Common myeloid progenitor, CD34-positive (primary cell): ENCODE measurements at regions not wholly inside any gene's neighbourhood (a gene's known extent, or its start where the extent isn't known, plus 50 kb on each side); places are given as distances from the start of the nearest gene placed in this dataset.
A peak's percentile ranks its signal among the peaks of the same experiment; 100 is the strongest.

Experiments
- CTCF ChIA-PET: fragments of 350-600 bp; sonication (Branson Sonifier 250); formaldehyde crosslinking; loops from one replicate; lab custom pipeline; 2021; ENCODE audit warnings: antibody characterized with exemption; lab: Charles Lee
- POLR2A ChIA-PET: fragments of 350-600 bp; sonication (Branson Sonifier 250); formaldehyde crosslinking; loops from one replicate; lab custom pipeline; 2021; ENCODE audit warnings: antibody characterized with exemption; lab: Charles Lee
- DNase-seq, 3 donors: peaks; one replicate each; pipeline versions ENCODE4 v3.0.0 to v3.0.0-alpha.2; 2013
- H3K27ac ChIP-seq, 2 experiments: 1 replicate in 1 of 2; 2 replicates in 1 of 2; pipeline ENCODE4 v1.7.0; 2013; ENCODE audit warnings: inconsistent platforms in 2 of 2, low read length in 2 of 2, mild to moderate bottlenecking in 2 of 2, low read depth in 1 of 2, moderate library complexity in 1 of 2; ENCODE audit not compliant: severe bottlenecking in 2 of 2, insufficient read depth in 1 of 2, poor library complexity in 1 of 2
- H3K27me3 ChIP-seq, 5 experiments: replicated peaks in 2 of 5; 1 replicate in 3 of 5; 2 replicates in 2 of 5; pipeline versions ENCODE4 v1.6.1 to v1.7.0; 2013; ENCODE audit warnings: low read length in 4 of 5, mild to moderate bottlenecking in 2 of 5, moderate library complexity in 2 of 5, inconsistent platforms in 1 of 5; ENCODE audit not compliant: insufficient read depth in 5 of 5, control insufficient read depth in 4 of 5
- H3K36me3 ChIP-seq, 4 experiments: 1 replicate in 2 of 4; 2 replicates in 2 of 4; pipeline versions ENCODE4 v1.6.1 to v1.7.0; 2013; ENCODE audit warnings: low read length in 3 of 4, control low read depth in 1 of 4, mild to moderate bottlenecking in 1 of 4; ENCODE audit not compliant: control insufficient read depth in 4 of 4, insufficient read depth in 4 of 4
- H3K4me1 ChIP-seq, 4 experiments: 1 replicate in 3 of 4; 2 replicates in 1 of 4; pipeline versions ENCODE4 v1.6.1 to v1.7.1; 2013; ENCODE audit warnings: low read length in 3 of 4, mild to moderate bottlenecking in 3 of 4, control low read depth in 1 of 4, inconsistent platforms in 1 of 4, moderate library complexity in 1 of 4; ENCODE audit not compliant: control insufficient read depth in 4 of 4, insufficient read depth in 4 of 4; ENCODE audit errors: control extremely low read depth in 1 of 4
- H3K4me3 ChIP-seq, 7 experiments: 1 replicate in 4 of 7; 2 replicates in 3 of 7; pipeline versions ENCODE4 v1.5.1 to v1.7.0; 2013; ENCODE audit warnings: mild to moderate bottlenecking in 7 of 7, low read length in 6 of 7, moderate library complexity in 6 of 7, inconsistent platforms in 2 of 7, low read depth in 2 of 7, control low read depth in 1 of 7; ENCODE audit not compliant: insufficient read depth in 4 of 7, control insufficient read depth in 1 of 7; ENCODE audit errors: extremely low read depth in 1 of 7
- H3K9me3 ChIP-seq, 5 experiments: 1 replicate in 4 of 5; 2 replicates in 1 of 5; pipeline versions ENCODE4 v1.6.1 to v1.7.1; 2013; ENCODE audit warnings: low read length in 4 of 5, mild to moderate bottlenecking in 2 of 5, inconsistent platforms in 1 of 5, low read depth in 1 of 5, moderate library complexity in 1 of 5; ENCODE audit not compliant: control insufficient read depth in 4 of 5, insufficient read depth in 2 of 5; ENCODE audit errors: control extremely low read depth in 1 of 5
- WGBS: methylation state at CpG from one replicate; pipeline ENCODE4 v1.1.5; 2013; ENCODE audit not compliant: insufficient coverage; 5-methylcytosine and 5-hydroxymethylcytosine counted together

DNA sequence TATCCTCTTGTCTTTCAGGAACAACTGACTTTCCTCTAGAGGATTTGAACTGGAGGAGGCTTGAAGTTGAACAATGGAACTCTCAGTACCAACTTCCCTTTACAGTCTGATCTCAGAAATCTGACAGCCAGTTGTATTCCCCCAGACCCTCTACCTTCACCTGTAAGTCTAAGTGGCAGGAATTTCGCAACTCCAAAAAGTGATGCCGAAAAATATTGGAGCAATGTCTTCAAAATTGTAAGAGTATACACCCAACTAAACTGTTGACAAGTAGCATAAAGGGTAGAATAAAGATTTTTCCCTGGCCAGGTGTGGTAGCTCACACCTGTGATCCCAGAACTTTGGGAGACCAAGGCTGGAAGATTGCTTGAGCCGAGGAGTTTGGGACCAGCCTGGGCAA, 69.1 kb upstream of the CFAP20DC start:
- Histone ChIP-seq H3K9me3 (no peaks in the 10 kb centered on the region), H3K36me3 (no peaks in the 10 kb centered on the region), H3K27me3 (no peaks in the 10 kb centered on the region), H3K4me1 (no peaks in the 10 kb centered on the region), H3K27ac (no peak overlapping the region), H3K4me3 (no peak overlapping the region)
- ChIA-PET CTCF (no interaction called here), POLR2A (no interaction called here)
- WGBS: no CpG with 5 or more reads among the region's 3 CpGs
- DNase-seq: no peak

DNA sequence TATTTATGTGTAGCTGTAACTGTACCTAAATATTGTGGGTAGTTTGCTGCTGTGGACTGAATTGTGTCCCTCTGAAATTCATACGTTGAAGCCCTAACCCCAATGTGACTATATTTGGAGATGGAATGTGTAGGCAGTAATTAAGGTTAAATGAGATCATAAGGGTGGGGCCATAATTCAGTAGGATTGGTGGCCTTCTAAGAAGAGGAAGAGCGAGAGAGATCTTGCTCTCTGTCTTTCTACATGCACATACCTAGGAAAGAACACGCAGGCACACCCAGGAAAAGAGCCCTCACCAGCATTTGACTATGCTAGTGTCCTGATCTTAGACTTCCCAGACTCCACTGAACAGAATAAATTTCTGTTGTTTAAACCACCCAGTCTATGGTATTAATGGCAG, 67.6 kb upstream of the CFAP20DC start:
- WGBS: 100% methylated on average over 3 of the region's 3 CpGs
- Histone ChIP-seq H3K27ac (no peak overlapping the region), H3K36me3 (no peaks in the 10 kb centered on the region), H3K27me3 (no peaks in the 10 kb centered on the region), H3K4me3 (no peak overlapping the region), H3K4me1 (no peaks in the 10 kb centered on the region), H3K9me3 (no peaks in the 10 kb centered on the region)
- ChIA-PET POLR2A (no interaction called here), CTCF (no interaction called here)
- no peak for DNase-seq

DNA sequence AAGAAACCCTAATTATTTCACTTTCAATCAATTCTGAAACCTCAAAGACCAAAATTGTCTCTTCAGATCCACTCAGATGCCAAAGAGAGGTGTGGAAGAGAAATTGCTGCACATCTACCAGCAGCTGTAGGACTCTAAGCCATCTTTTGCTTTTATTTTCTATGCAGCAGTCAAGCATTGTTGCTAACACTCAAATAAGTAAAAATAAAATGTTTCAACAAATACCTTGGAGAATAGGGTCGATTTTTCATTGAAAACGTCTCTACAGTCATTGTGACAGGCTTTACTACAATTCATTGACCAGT, 66.4 kb upstream of the CFAP20DC start:
- ChIA-PET CTCF (no interaction called here), POLR2A (no interaction called here)
- WGBS: no CpG with 5 or more reads among the region's 2 CpGs
- Histone ChIP-seq H3K9me3 (no peaks in the 10 kb centered on the region), H3K27me3 (no peaks in the 10 kb centered on the region), H3K4me1 (no peaks in the 10 kb centered on the region), H3K4me3 (no peak overlapping the region), H3K27ac (no peak overlapping the region), H3K36me3 (no peaks in the 10 kb centered on the region)
- no peak for DNase-seq

DNA sequence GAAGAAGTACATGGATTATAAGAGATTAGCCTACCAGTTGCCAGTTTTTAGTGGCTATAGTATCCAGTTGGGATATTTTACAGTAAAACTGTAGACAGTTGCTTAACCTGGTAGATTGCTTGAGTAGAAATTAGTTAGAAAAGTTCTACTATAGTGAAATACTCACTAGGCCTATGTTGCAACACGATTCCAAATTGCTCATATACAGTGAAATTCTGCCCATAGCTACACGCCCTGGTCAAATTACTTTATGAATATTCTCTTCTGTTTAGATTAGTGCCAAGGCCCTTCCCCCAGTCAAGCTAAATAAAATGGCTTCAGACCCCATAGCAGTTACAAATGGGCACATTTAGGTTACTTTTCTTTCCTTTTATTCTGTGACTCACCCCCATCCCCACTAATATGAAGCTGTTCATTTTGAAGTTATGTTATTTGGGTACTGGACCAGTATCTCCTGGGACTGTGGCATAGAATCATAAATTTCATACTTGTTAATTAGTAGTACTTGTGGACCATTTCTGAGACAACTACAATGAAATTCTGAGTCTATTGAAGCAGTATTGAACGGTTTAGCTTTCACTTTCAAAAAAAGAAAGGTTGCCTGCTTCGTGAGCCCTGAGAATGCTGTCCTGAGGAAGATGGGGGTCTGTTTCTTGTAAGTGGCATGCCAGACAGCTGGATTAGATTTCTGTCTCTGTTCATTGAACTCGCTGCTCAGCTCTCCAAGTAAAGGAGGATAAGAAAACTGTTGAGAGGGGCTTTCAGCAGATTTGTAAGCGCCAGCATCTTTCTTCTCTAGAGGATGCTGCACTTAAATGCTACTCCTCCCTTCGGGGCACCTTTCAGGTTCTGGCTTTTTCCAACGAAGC, 65.8 kb upstream of the CFAP20DC start:
- WGBS: 100% methylated on average over 2 of the region's 8 CpGs
- no peak for DNase-seq

DNA sequence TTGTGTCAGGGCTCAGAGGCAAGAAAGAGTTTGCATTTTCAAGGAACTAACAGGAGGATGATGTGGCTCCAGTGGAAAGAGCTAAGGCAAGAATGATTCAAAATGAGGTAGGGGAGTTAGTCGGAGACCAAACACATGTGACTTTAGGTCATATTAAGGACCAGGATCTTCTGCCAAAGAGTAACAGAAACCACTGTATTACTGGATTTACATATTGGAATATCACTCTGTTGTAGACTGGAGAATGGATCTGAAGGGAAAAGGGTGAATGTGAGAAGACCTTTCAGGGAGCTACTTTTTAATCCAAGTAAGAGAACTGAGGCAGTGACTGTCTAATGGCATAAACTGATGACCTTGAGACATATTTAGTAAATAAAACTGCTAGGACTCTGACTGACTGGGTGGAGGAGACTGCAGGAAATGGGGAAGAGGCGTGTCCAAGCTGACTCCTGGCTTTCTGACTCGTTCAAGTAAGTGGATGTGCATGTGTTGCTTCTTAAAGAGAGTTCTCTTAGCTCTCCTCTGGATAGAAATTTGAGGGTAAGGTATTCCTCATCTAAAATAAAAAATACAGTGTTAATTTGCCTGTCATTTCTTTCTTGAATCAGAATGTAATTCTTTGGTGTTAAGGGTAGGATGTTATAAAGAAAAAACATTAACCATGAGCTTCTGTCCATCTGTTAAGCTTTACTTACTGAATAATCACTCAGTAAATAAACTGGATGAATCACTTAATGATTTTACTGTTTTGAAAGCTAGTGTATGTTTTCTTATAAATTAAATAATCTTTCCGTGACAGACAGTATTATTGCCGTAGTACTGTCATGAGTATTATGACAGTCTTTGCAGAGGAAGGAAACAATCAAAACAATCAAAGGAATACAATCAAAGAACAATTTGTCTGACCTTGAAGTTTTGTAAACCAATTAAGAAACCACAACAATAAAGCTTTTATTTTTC, 58.3 kb upstream of the CFAP20DC start:
- H3K9me3 ChIP-seq: peaks cover 0 to 2% (median 0%) of the 10 kb centered on the region in 5 experiments
- no peak overlapping the region for H3K27ac ChIP-seq
- 83% methylated on average over 2 of the region's 5 CpGs for WGBS
- H3K36me3 ChIP-seq: no peaks in the 10 kb centered on the region
- H3K27me3 ChIP-seq: no peaks in the 10 kb centered on the region
- DNase-seq: peak in 2 of 3 donors; percentile 10 to 12
- ChIA-PET POLR2A (no interaction called here), CTCF (no interaction called here)
- no peak overlapping the region for H3K4me3 ChIP-seq
- no peaks in the 10 kb centered on the region for H3K4me1 ChIP-seq

More for the DNA sequence above, 65.8 kb upstream of the CFAP20DC start:
- no peaks in the 10 kb centered on the region for H3K36me3 ChIP-seq
- no peak overlapping the region for H3K27ac ChIP-seq
- H3K4me3 ChIP-seq: no peak overlapping the region
- no peaks in the 10 kb centered on the region for H3K4me1 ChIP-seq
- POLR2A ChIA-PET: no interaction called here
- peaks cover 0 to 2% (median 0%) of the 10 kb centered on the region in 5 experiments for H3K9me3 ChIP-seq
- CTCF ChIA-PET: no interaction called here
- no peaks in the 10 kb centered on the region for H3K27me3 ChIP-seq

DNA sequence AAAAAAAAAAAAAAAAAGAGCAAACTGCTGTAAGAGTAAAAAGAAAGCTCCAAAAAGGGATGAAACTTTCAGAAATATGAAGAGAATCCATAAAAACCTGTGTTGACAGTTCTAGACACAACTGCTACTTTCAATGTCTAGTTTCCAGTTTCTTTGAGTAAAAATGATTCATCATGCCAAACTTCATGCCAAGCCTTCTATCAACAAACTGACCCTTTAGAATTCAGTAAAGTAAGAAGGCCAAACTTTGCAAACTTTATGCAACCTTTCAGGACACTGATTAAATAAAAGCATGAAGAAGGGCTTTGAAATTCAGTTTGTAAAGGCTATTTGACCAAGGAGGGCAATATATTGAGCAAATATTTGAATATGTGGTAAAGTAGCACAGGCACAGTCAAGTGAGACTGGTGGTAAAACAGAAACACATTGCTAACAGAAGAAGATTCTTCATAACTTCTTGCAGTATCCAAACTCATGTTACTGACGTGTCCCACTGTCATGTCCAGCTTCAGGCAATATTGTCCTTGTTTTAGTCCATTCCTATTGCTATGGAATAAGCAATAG, 56.3 kb upstream of the CFAP20DC start:
- no CpG with 5 or more reads among the region's 1 CpG for WGBS
- H3K36me3 ChIP-seq: no peaks in the 10 kb centered on the region
- CTCF ChIA-PET: no interaction called here
- DNase-seq: no peak
- no peak overlapping the region for H3K4me3 ChIP-seq
- peaks cover 0 to 2% (median 0%) of the 10 kb centered on the region in 5 experiments for H3K9me3 ChIP-seq
- no peak overlapping the region for H3K27ac ChIP-seq
- H3K27me3 ChIP-seq: no peaks in the 10 kb centered on the region
- H3K4me1 ChIP-seq: no peaks in the 10 kb centered on the region
- POLR2A ChIA-PET: no interaction called here
